ENCODE measurements at regions not wholly inside any gene's neighbourhood (a gene's known extent, or its start where the extent isn't known, plus 50 kb on each side); places are given as distances from the start of the nearest gene placed in this dataset.

- TF ChIP-seq CTCF (IDR thresholded peaks at IDR 0.05) (no peak), POLR2A (IDR thresholded peaks at IDR 0.05; ENCODE audit: low read depth) (no peak), POLR2AphosphoS5 (IDR thresholded peaks at IDR 0.05) (no peak)
These were observed 125.9 kb upstream of the COL5A2 start for GRCh38 chr2:189305291-189305943.

Data from esophagus muscularis mucosa (tissue), 3 donors.